Psoas muscle (tissue), 7 donors: ENCODE measurements at regions not wholly inside any gene's neighbourhood (a gene's known extent, or its start where the extent isn't known, plus 50 kb on each side); places are given as distances from the start of the nearest gene placed in this dataset.

Source experiments
- ATAC-seq, 4 donors: fragments of 200-7000 bp; cut with Tn5 transposase; one replicate each; pipeline ENCODE4 v1.9.1; 2020; ENCODE audit warnings: moderate library complexity in 3 of 4, mild to moderate bottlenecking in 2 of 4
- DNase-seq, 2 donors: peaks; one replicate each; pipeline ENCODE4 v3.0.0-alpha.2; 2020
- H3K27ac ChIP-seq: fragments of 200-600 bp; one replicate; pipeline ENCODE4 v1.8.0; 2022
- H3K27me3 ChIP-seq, 3 donors: fragments of 200-600 bp in 1 of 3; one replicate each; pipeline versions ENCODE4 v1.6.1 to v1.8.0; 2013 to 2022; ENCODE audit warnings: low read length in 2 of 3, mild to moderate bottlenecking in 2 of 3, moderate library complexity in 1 of 3; ENCODE audit not compliant: insufficient read depth in 3 of 3
- H3K36me3 ChIP-seq, 2 donors: fragments of 200-600 bp in 1 of 2; one replicate each; pipeline versions ENCODE4 v1.6.1 to v1.8.0; 2013 to 2022; ENCODE audit warnings: low read depth in 1 of 2, mild to moderate bottlenecking in 1 of 2, moderate library complexity in 1 of 2; ENCODE audit not compliant: insufficient read depth in 1 of 2
- H3K4me1 ChIP-seq: fragments of 200-600 bp; one replicate; pipeline ENCODE4 v1.8.0; 2022
- H3K4me3 ChIP-seq: fragments of 200-600 bp; one replicate; pipeline ENCODE4 v1.8.0; 2022; ENCODE audit warnings: mild to moderate bottlenecking
- H3K9me3 ChIP-seq: fragments of 200-600 bp; one replicate; pipeline ENCODE4 v1.8.0; 2022
- WGBS, 3 donors: extraction: QIAGEN DNeasy Blood & Tissue Kit; methylation state at CpG; one replicate each; pipeline versions ENCODE4 v1.1.6 to v1.1.7; 2013; 5-methylcytosine and 5-hydroxymethylcytosine counted together
- intact Hi-C, 2 donors: fragments of 100-400 bp; cut with DNase I; formaldehyde crosslinking; loops; one replicate each; pipeline versions ENCODE4 v1.11.0 to v1.14.2; 2022
- TF ChIP-seq, protein P1 (sequence below): fragments of 200-600 bp; IDR thresholded peaks from one replicate; pipeline ENCODE4 v1.8.0; 2022; ENCODE audit warnings: antibody characterized with exemption
- donor health status: healthy with polysubstance abuse.
- donor health status: DM: no; HTN: no; CAD: no; lungs with moderate emphysema.
- donor health status: Bipolar disorder and iron deficiency.
- donor health status: healthy.
- donor health status: DM: yes; HTN: yes; CAD: no.
- donor health status: DM: no; HTN: no; CAD: no.
- donor health status: DM: yes; HTN: yes; CAD: no.

DNA sequence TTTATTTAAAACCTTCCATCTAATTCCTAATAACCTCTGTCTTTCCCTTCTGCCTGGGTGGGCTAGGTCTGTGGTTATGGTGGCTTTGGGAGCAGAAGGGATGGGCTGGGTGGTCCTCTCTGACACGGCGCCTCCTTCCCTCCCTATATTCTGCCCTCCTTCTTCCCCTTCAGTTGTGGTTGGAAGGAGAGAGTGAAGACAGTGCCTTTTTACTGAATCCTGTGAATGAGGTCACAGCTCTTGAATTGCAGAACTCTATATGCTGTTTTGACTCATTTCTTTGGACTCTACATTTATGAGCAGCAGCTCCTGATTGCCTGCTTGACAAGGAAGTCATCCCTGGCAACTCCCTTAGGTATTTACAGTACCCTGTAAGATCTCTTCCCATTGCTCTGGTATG, 256.0 kb upstream of the ELAC2 start:
- Histone ChIP-seq H3K4me3 (no peak overlapping the region), H3K4me1 (no peaks in the 10 kb centered on the region), H3K27me3 (no peaks in the 10 kb centered on the region), H3K36me3 (no peaks in the 10 kb centered on the region), H3K9me3 (no peaks in the 10 kb centered on the region), H3K27ac (no peak overlapping the region)
- TF ChIP-seq, protein P1, sequence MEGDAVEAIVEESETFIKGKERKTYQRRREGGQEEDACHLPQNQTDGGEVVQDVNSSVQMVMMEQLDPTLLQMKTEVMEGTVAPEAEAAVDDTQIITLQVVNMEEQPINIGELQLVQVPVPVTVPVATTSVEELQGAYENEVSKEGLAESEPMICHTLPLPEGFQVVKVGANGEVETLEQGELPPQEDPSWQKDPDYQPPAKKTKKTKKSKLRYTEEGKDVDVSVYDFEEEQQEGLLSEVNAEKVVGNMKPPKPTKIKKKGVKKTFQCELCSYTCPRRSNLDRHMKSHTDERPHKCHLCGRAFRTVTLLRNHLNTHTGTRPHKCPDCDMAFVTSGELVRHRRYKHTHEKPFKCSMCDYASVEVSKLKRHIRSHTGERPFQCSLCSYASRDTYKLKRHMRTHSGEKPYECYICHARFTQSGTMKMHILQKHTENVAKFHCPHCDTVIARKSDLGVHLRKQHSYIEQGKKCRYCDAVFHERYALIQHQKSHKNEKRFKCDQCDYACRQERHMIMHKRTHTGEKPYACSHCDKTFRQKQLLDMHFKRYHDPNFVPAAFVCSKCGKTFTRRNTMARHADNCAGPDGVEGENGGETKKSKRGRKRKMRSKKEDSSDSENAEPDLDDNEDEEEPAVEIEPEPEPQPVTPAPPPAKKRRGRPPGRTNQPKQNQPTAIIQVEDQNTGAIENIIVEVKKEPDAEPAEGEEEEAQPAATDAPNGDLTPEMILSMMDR: no peak
- DNase-seq: no peak
- ATAC-seq: no peak
- intact Hi-C loops: loop anchor here in 1 of 2 donors (10.0 kb wide), 1 partner anchor 59 kb away; no protein-coding TSS in a partner anchor
- 66 to 80% (median 72%) methylated on average over 2 of the region's 2 CpGs for WGBS, 3 donors

DNA sequence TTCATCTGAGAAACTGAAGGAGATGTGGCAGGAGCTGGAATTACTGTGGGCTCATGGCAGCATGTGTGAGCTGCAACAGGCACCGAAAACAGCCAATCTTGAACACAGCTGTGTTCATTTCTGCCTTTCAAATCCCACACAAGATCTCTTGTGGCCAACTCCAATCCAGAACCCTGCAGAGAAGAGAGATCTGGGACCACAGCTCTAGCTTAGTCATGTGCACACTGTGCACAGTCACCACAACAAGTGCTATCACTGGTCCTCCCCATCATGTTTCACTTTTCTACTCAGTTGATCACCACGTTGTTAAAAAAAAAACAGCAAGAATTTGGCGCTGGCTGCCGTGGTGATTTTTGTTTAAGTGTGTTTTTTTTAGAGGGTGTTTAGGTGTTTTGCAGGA, 254.5 kb upstream of the ELAC2 start:
- no peak overlapping the region for H3K27ac ChIP-seq
- H3K4me1 ChIP-seq: no peaks in the 10 kb centered on the region
- no peaks in the 10 kb centered on the region for H3K36me3 ChIP-seq
- no peak for ATAC-seq
- H3K4me3 ChIP-seq: no peak overlapping the region
- DNase-seq: no peak
- H3K27me3 ChIP-seq: no peaks in the 10 kb centered on the region
- TF ChIP-seq, protein P1: no peak
- no peaks in the 10 kb centered on the region for H3K9me3 ChIP-seq
- intact Hi-C loops: loop anchor here in 1 of 2 donors (10.0 kb wide), 1 partner anchor 57 kb away; no protein-coding TSS in a partner anchor
- 65 to 71% (median 69%) methylated on average over 4 of the region's 4 CpGs for WGBS, 3 donors

DNA sequence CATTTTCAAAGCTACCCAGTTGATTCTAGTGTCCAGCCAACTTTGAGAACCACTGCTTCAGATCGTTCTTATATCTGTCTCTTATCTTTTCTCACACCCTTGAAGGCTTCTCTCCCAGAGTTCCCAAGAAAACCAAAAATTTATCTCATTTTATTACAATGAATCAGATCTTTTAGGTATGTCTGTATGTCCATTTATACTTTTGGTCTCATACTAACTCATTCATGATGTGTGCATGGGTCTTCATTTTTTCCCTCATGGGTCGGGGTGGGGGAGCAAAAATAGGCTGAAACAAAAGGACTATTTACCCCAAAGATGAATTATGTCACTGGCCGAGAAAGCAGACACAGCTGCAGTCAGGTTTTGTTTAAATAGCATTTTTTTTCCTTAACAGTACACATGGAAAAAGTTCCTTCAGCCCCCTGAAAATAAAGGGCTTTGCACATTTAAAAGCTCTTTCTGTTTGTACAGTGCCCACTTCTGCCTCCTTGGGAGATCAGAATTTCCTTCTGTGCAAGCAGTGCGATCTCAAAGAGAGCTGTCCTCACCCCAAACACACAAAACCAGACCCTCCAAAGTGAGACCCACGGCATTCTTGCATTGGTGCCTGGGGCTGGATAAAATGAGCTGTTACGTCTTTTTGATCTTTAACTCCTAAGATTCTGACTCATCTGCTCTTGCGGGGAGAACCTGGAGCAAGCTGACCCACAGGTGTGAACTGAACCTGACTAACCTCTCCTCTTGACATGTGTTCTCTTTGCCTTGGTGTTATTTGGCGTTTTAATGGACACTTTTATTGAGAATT, 251.2 kb upstream of the ELAC2 start:
- H3K4me1 ChIP-seq: no peaks in the 10 kb centered on the region
- no peaks in the 10 kb centered on the region for H3K27me3 ChIP-seq
- TF ChIP-seq, protein P1: no peak
- intact Hi-C loops: no loop called here
- no peaks in the 10 kb centered on the region for H3K9me3 ChIP-seq
- ATAC-seq (no peak), DNase-seq (no peak)
- no peak overlapping the region for H3K4me3 ChIP-seq
- H3K36me3 ChIP-seq: no peaks in the 10 kb centered on the region
- no peak overlapping the region for H3K27ac ChIP-seq
- 25 to 35% (median 30%) methylated on average over 8 of the region's 8 CpGs for WGBS, 3 donors

DNA sequence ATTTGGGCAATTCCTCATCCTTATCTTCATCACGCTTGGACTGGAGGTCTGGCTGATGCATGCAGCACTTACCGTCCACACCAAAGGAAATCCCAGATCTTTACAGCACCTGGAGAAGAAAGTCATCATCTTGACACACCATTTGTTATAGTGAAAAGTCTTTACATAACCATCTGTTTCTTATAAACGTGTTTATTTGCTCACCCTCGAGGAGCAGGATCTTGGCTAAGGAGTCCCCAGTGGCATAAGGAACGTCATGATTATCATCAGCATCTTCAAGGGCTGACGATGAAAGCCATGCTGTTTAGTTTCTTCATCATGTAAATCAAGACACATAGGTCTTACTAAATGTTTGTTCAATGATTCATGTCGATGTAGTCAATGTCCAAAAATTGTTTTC, 248.8 kb upstream of the ELAC2 start:
- intact Hi-C loops: no loop called here
- Histone ChIP-seq H3K4me3 (no peak overlapping the region), H3K27me3 (no peaks in the 10 kb centered on the region), H3K27ac (no peak overlapping the region), H3K4me1 (no peaks in the 10 kb centered on the region), H3K36me3 (no peaks in the 10 kb centered on the region), H3K9me3 (no peaks in the 10 kb centered on the region)
- TF ChIP-seq, protein P1: no peak
- DNase-seq (no peak), ATAC-seq (no peak)
- 42 to 45% (median 43%) methylated on average over 7 of the region's 7 CpGs for WGBS, 3 donors

DNA sequence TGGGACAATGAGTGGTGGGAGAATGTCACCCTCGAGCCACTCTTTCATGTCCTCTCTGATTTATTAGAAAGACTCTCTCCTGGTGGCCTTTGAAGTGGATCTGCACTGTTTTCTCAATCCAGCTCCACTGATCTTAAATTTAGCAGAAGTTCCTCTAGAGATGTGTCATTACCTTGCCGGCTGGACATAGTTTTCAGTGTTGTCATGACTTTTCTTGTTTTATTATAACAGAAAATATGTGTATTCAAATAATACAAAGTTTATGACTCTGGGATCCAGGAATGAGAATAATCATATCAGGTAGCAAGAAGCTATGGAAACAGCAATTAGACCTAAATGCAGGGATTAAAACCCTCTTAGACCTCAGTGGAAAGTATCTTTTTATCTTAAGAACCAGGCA, 247.5 kb upstream of the ELAC2 start:
- TF ChIP-seq, protein P1: no peak
- Histone ChIP-seq H3K27ac (no peak overlapping the region), H3K4me3 (no peak overlapping the region), H3K36me3 (no peaks in the 10 kb centered on the region), H3K9me3 (no peaks in the 10 kb centered on the region), H3K27me3 (no peaks in the 10 kb centered on the region), H3K4me1 (no peaks in the 10 kb centered on the region)
- intact Hi-C loops: no loop called here
- DNase-seq (no peak), ATAC-seq (no peak)
- WGBS, 3 donors: 29 to 30% (median 30%) methylated on average over 2 of the region's 2 CpGs
